ENCODE measurements at regions not wholly inside any gene's neighbourhood (a gene's known extent, or its start where the extent isn't known, plus 50 kb on each side); places are given as distances from the start of the nearest gene placed in this dataset.

DNA sequence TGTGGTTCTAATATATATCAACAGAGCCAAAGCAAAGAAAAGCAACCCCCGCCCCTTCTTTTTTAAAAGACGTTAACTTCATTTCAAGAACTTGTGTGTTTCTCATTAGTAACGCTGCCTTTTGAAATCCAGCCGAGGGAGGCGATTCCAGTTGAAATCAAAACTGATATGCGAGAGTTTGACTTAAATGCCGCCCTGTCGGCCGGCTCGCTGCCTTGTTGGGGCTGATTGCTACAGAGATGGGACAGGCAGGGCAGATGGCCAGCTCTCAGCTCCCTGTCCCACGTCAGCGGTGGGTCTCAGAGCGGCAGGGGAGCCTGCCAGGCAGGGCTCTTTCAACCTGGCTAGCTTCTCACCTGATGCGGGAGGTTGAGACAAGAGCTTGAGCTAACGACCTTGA, 51.9 kb upstream of the ALX4 start:
- DNase-seq (ENCODE audit: low read depth): peak; percentile 4
- H3K4me3 ChIP-seq (ENCODE audit: control insufficient read depth, low read depth, low read length): no peak overlapping the region
- TF ChIP-seq, protein P1, sequence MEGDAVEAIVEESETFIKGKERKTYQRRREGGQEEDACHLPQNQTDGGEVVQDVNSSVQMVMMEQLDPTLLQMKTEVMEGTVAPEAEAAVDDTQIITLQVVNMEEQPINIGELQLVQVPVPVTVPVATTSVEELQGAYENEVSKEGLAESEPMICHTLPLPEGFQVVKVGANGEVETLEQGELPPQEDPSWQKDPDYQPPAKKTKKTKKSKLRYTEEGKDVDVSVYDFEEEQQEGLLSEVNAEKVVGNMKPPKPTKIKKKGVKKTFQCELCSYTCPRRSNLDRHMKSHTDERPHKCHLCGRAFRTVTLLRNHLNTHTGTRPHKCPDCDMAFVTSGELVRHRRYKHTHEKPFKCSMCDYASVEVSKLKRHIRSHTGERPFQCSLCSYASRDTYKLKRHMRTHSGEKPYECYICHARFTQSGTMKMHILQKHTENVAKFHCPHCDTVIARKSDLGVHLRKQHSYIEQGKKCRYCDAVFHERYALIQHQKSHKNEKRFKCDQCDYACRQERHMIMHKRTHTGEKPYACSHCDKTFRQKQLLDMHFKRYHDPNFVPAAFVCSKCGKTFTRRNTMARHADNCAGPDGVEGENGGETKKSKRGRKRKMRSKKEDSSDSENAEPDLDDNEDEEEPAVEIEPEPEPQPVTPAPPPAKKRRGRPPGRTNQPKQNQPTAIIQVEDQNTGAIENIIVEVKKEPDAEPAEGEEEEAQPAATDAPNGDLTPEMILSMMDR (conservative IDR thresholded peaks at IDR 0.05; ENCODE audit: control insufficient read depth, insufficient read depth, low read depth, low read length): no peak

DNA sequence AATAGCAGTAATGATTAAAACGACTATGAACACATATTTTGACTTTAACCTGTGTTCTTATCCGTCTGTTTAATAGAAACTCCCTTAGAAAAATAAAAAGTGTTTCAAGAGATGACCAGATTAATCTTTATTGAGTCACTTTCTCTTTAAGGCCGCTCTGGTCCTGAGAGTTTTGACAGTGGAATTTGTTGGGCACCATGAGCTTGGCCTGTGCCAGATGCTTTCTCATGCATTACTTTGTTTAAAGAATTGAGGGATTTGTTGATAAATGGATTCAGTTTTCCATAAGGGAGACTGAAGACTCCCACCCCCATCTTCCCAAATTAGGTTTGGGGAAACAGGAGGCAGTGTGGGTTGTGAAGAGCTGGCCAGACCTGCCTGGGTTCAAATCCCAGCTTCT, 53.2 kb upstream of the ALX4 start:
- TF ChIP-seq, protein P1 (conservative IDR thresholded peaks at IDR 0.05; ENCODE audit: control insufficient read depth, insufficient read depth, low read depth, low read length): no peak
- H3K4me3 ChIP-seq (ENCODE audit: control insufficient read depth, low read depth, low read length): no peak overlapping the region
- no peak for DNase-seq (ENCODE audit: low read depth)

DNA sequence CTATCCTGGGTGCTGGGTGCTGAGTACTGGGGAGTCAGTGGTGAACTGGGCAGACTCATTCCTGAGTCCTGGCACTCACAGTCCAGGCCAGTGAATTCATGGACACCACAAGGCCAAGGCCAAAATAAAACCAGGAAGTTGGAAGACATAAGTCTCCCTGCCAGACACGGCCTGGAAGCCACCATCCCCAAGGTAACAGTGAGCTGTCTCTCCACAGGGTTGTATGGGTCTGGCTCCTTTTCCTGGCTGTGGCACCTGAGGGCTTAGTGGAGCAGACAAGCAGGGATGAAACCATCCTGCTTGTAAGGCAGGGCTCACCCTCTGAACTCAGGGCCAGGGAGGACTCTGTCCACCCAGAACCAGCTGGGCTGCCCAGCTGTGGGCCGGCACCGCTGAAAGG, 54.7 kb upstream of the ALX4 start:
- no peak for DNase-seq (ENCODE audit: low read depth)
- H3K4me3 ChIP-seq (ENCODE audit: control insufficient read depth, low read depth, low read length): no peak overlapping the region
- TF ChIP-seq, protein P1 (conservative IDR thresholded peaks at IDR 0.05; ENCODE audit: control insufficient read depth, insufficient read depth, low read depth, low read length): no peak

DNA sequence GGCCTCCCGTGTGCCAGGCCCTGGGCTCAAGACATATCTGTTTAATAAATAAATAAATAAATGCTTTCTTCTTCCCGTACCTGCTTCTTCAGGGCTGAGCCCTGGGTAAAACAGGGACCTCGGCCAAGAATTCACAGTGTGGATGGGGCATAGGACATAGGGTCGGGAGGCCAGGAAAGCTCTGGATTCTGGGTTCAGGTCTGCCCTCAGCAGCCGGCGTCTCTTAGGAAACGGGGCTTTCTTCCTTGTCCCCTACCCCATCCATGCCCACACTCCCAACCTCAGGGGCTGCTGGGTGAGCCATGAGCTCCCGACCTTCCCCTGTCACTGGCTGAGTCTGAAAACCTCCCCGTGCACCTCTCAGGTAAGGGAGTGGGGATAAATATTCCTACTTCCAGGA, 55.7 kb upstream of the ALX4 start:
- TF ChIP-seq, protein P1 (conservative IDR thresholded peaks at IDR 0.05; ENCODE audit: control insufficient read depth, insufficient read depth, low read depth, low read length): no peak
- H3K4me3 ChIP-seq (ENCODE audit: control insufficient read depth, low read depth, low read length): no peak overlapping the region

DNA sequence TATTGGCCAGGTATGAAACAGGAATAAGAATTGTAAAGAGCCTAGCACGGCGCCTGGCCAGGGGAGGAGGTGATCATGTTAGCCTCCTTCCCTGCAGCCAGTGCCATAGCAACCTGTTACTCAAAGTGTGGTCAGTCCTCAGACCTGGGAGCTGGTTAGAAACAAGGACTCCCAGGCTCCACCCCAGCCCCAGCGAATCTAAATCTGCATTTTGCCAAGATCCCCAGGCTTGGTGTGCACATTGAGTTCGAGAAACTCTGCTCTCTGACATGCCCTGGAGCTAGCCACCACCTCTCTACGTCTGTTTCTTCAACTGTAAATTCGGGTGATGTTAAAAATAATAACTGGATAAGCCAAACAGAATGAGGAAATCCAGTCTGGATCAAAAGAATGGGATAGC, 56.1 kb upstream of the ALX4 start:
- no peak for DNase-seq (ENCODE audit: low read depth)
- TF ChIP-seq, protein P1 (conservative IDR thresholded peaks at IDR 0.05; ENCODE audit: control insufficient read depth, insufficient read depth, low read depth, low read length): no peak

More for the DNA sequence above, 55.7 kb upstream of the ALX4 start:
- no peak for DNase-seq (ENCODE audit: low read depth)

DNA sequence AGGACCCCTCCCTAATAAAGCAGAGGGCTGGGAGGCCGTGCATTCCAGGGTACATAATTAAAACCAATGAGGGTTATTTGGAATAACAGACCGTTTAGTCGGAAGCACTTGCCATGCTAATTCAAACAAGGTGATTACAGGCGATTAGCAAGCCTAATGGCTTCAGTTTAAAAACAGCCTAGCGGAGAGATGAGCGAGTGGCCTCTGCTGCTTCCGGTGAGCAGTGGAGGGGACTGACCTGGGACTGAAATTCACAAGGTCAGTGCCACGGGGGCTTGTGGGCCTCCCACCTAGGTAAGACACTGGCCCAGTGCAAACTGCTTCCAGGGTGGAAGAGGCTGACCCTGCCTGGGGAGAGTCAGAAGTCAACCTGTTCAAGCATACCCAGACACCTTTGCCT, 56.8 kb upstream of the ALX4 start:
- DNase-seq (ENCODE audit: low read depth): no peak
- TF ChIP-seq, protein P1 (conservative IDR thresholded peaks at IDR 0.05; ENCODE audit: control insufficient read depth, insufficient read depth, low read depth, low read length): no peak
- H3K4me3 ChIP-seq (ENCODE audit: control insufficient read depth, low read depth, low read length): no peak overlapping the region

More for the DNA sequence above, 56.1 kb upstream of the ALX4 start:
- no peak overlapping the region for H3K4me3 ChIP-seq (ENCODE audit: control insufficient read depth, low read depth, low read length)

DNA sequence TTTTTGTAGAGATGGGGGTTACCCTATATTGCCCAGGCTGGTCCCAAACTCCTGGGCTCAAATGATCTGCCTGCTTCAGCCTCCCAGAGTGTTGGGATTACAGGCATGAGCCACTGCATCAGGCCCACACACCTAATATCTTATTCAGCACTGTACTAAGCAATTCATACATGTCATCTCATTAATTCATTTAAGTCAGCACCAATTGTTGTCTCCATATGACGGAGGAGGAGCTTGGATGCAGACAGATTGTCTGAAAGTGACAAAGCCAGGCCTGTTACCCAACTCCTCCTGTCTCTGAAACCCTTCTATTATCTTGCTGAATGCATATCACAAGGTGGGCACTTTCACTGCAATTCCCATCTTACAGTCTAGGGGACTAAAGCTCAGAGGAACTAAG, 57.5 kb upstream of the ALX4 start:
- TF ChIP-seq, protein P1 (conservative IDR thresholded peaks at IDR 0.05; ENCODE audit: control insufficient read depth, insufficient read depth, low read depth, low read length): no peak
- H3K4me3 ChIP-seq (ENCODE audit: control insufficient read depth, low read depth, low read length): no peak overlapping the region
- no peak for DNase-seq (ENCODE audit: low read depth)
